ENCODE measurements at regions not wholly inside any gene's neighbourhood (a gene's known extent, or its start where the extent isn't known, plus 50 kb on each side); places are given as distances from the start of the nearest gene placed in this dataset.
"Not testable (repeated sequence)": the region's sequence is repeated elsewhere in the genome, so short reads cannot be mapped to it uniquely, and the experiment has no call there.

DNA sequence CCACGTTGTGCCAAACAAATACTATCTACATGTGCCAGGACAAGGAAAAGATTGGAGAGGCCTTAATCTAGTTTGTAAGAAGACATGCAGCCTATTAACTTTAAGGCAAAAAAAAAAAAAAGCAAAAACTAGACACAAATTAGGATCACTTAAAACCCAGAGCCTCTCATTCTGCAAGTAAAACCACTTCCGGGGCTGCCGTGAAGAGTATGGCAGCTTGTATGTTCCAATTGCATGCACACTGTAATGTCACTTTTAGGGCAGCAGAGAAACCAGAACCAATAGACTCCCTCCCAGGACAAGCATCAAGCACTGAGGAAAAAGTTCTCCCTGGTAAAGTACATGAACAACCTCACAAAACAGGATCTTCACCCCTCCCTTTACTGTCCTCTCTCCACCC is 70.6 kb downstream of the RSL24D1 start:
- peaks cover 3% of the 10 kb centered on the region for H3K36me3 Mint-ChIP-seq
- H3K4me3 Mint-ChIP-seq: no peak overlapping the region
- peaks cover under 1 to 5% (median 2%) of the 10 kb centered on the region in 3 donors for H3K9me3 Mint-ChIP-seq
- H3K4me1 Mint-ChIP-seq: no peaks in the 10 kb centered on the region
- H3K27ac Mint-ChIP-seq: no peak overlapping the region
- peaks cover 2% of the 10 kb centered on the region for H3K27me3 Mint-ChIP-seq

DNA sequence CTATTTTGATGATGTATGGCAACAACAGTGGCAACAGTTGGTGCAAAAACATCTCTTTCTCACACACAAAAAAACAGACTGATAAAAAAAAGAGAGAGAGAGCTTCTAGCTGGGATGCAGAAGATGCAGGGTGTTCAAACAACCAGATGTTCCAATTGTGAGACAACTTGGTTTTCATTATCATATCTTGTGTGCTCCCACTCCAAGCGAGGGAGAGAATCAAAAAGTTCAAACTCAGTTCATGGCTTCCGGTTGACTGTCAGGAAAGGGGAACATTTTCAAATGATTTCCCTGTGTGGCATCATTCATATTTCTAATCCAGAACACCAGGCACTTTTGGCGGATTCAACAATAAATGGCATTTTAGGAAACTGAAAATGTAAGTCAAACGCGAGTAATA is 72.1 kb downstream of the RSL24D1 start:
- peaks cover 3% of the 10 kb centered on the region for H3K36me3 Mint-ChIP-seq
- H3K4me3 Mint-ChIP-seq: no peak overlapping the region
- peaks cover 2% of the 10 kb centered on the region for H3K27me3 Mint-ChIP-seq
- H3K4me1 Mint-ChIP-seq: no peaks in the 10 kb centered on the region
- H3K27ac Mint-ChIP-seq: no peak overlapping the region
- no peaks in the 10 kb centered on the region for H3K9me3 Mint-ChIP-seq

DNA sequence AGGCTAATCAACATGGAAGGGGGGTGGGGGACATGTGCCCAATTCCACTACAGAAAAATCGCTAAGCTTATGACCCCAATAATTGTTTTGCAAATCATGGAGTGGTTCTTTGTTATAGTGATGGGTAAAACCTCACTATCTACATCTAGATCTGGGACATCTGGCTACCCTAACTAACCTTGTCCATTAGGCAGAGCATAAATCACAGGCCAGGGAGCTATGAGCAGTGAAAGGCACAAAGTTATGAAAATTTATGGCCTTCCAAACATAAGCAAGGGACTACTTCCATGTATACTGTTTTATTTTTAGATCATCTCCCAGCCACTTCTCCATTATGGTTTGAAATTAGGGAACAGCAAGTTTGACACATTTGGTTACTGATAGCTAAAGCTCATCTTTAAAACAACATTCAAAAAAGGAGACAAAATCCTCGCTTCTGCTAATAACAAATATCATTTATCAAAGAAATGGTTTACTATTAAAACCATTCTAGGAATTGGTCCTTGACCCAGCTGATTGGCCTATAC is 78.3 kb downstream of the RSL24D1 start:
- Mint-ChIP-seq H3K27me3 (peaks cover 2% of the 10 kb centered on the region), H3K36me3 (peaks cover 3% of the 10 kb centered on the region), H3K9me3 (peaks cover 0 to 5% (median 0%) of the 10 kb centered on the region in 3 donors), H3K4me3 (no peak overlapping the region), H3K4me1 (peaks cover 0 to 1% (median 0%) of the 10 kb centered on the region in 3 donors), H3K27ac (no peak overlapping the region)

DNA sequence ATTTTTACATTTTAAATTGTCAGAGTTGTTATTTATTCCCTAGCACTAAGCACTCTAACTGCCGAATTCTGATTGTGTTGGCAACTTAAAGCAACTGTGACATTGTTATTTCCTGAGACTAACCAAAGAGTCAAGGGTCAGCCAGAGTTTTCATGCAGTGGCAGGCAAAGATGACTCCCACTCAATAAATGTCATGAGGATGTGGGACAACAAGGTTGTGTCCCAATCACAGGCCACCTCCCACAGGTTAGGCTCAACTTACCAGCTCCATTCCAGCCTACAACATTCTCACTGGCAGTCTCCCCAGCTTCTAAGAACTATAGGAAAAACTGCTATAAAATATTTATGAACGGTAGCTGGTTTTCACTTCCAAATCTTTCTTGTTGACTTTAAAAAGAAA is 80.1 kb downstream of the RSL24D1 start:
- Mint-ChIP-seq H3K27me3 (no peaks in the 10 kb centered on the region), H3K36me3 (no peaks in the 10 kb centered on the region), H3K9me3 (peaks cover 0 to 5% (median 0%) of the 10 kb centered on the region in 3 donors), H3K4me3 (no peak overlapping the region), H3K27ac (no peak overlapping the region), H3K4me1 (peaks cover 0 to 1% (median 0%) of the 10 kb centered on the region in 3 donors)

- no peaks in the 10 kb centered on the region for H3K27me3 Mint-ChIP-seq
- peaks cover 0 to 1% (median 0%) of the 10 kb centered on the region in 3 donors for H3K4me1 Mint-ChIP-seq
- H3K9me3 Mint-ChIP-seq: peaks cover 0 to 5% (median 0%) of the 10 kb centered on the region in 3 donors
- no peak overlapping the region for H3K4me3 Mint-ChIP-seq
- H3K27ac Mint-ChIP-seq: no peak overlapping the region
- no peaks in the 10 kb centered on the region for H3K36me3 Mint-ChIP-seq
Measured at GRCh38 chr15:55113736-55114135, 83.0 kb downstream of the RSL24D1 start.

DNA sequence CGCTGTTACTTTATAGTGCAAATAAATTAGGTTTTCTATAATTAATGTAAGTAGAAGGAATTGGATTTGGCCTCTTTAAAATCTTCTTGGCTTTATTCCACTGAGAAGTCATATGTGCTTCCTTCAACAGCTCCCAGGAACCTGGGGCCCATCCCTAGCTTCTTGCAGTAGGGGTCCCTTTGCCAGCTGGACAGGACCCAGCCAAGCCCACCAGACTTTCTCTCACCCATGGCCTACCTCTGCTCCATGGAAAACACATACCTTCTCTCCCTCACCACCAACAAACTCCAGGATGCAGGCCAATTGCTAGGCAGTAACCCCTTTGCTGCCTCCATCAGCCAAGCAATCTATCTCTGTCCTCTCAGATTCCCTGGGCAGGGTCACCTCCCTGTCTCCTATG is 84.0 kb downstream of the RSL24D1 start:
- no peak overlapping the region for H3K27ac Mint-ChIP-seq

DNA sequence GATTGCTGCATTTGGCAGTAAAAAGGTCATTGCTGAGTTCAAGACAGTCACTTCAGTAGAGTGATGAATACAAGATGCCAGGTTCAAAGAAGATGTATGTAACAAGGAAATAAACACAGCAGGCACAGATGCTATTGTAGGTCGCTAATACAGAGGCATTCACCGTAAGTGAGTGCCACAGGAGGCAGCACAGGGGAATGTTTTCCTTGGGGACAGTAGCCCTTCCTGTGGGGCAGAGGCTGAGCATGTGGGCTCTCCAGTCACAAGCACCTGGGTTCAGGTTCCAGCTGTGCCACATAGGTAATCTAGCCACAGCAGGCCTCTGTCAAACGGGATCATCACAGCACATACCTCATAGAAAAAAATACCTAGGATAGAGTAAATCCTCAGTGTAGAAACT is 86.3 kb downstream of the RSL24D1 start:
- H3K36me3 Mint-ChIP-seq: peaks cover 1% of the 10 kb centered on the region
- no peak overlapping the region for H3K27ac Mint-ChIP-seq
- no peak overlapping the region for H3K4me3 Mint-ChIP-seq

More for the DNA sequence above, 84.0 kb downstream of the RSL24D1 start:
- Mint-ChIP-seq H3K4me1 (peaks cover 0 to 1% (median 0%) of the 10 kb centered on the region in 3 donors), H3K9me3 (peaks cover 0 to 5% (median 0%) of the 10 kb centered on the region in 3 donors), H3K36me3 (no peaks in the 10 kb centered on the region), H3K4me3 (no peak overlapping the region), H3K27me3 (no peaks in the 10 kb centered on the region)

GRCh38 chr15:55108858-55109518 is 87.8 kb downstream of the RSL24D1 start:
- H3K4me1 Mint-ChIP-seq: no peaks in the 10 kb centered on the region

More for the DNA sequence above, 86.3 kb downstream of the RSL24D1 start:
- Mint-ChIP-seq H3K4me1 (peaks cover 0 to 1% (median 0%) of the 10 kb centered on the region in 3 donors), H3K9me3 (no peaks in the 10 kb centered on the region), H3K27me3 (no peaks in the 10 kb centered on the region)

DNA sequence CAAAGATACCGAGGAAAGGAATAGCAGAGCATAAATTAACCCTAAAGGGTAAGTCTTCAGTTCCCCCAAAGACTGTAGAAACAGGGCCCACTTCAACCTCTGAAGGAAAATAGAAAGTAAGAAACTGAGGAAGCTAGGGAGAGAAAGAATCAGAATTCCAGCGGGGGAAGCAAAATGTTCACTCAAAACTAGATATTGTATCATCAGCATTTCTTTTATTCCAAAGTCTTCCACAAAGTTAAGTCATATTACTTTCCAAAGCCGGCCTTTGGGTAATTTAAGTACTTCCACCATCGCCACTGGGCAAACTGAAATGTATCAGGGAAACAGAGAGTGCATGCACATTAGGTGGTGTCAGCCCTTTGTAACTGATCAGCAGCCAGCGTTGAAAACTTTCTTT is 88.3 kb downstream of the RSL24D1 start:
- H3K9me3 Mint-ChIP-seq: no peaks in the 10 kb centered on the region

More at GRCh38 chr15:55108858-55109518, 87.8 kb downstream of the RSL24D1 start:
- H3K27ac Mint-ChIP-seq: no peak overlapping the region
- H3K9me3 Mint-ChIP-seq: no peaks in the 10 kb centered on the region
- H3K4me3 Mint-ChIP-seq: no peak overlapping the region
- no peaks in the 10 kb centered on the region for H3K27me3 Mint-ChIP-seq
- peaks cover 1% of the 10 kb centered on the region for H3K36me3 Mint-ChIP-seq

GRCh38 chr15:55106155-55106554 is 90.6 kb downstream of the RSL24D1 start:
- peaks cover 1% of the 10 kb centered on the region for H3K36me3 Mint-ChIP-seq
- no peak overlapping the region for H3K27ac Mint-ChIP-seq
- no peaks in the 10 kb centered on the region for H3K4me1 Mint-ChIP-seq
- no peak overlapping the region for H3K4me3 Mint-ChIP-seq
- H3K9me3 Mint-ChIP-seq: no peaks in the 10 kb centered on the region
- no peaks in the 10 kb centered on the region for H3K27me3 Mint-ChIP-seq

More for the DNA sequence above, 88.3 kb downstream of the RSL24D1 start:
- Mint-ChIP-seq H3K36me3 (peaks cover 1% of the 10 kb centered on the region), H3K4me1 (no peaks in the 10 kb centered on the region), H3K4me3 (no peak overlapping the region), H3K27ac (no peak overlapping the region), H3K27me3 (no peaks in the 10 kb centered on the region)

DNA sequence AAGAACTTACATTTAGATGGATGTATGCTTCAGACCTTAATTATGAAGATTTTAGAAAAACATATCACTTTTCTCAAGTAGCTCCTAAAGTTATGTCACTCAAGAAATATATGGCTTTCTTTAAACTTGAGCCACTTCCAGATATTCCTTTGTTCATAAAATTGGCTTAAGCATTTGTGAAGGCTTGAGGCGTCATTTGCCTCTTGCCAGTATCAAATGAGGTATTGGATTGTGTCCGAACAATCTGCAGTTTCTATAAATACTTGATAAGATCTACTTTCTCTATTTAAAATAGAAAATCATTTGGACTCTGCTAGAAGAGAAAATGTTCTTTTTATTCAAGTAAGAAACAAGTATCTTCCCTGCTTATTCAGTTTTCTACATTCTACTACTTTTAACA is 102.6 kb downstream of the RSL24D1 start:
- H3K4me3 Mint-ChIP-seq: no peak overlapping the region
- H3K36me3 Mint-ChIP-seq: no peaks in the 10 kb centered on the region
- no peak overlapping the region for H3K27ac Mint-ChIP-seq
- H3K27me3 Mint-ChIP-seq: no peaks in the 10 kb centered on the region
- H3K4me1 Mint-ChIP-seq: peaks cover 0 to 2% (median 0%) of the 10 kb centered on the region in 3 donors
- H3K9me3 Mint-ChIP-seq: peaks cover 0 to 2% (median 2%) of the 10 kb centered on the region in 3 donors

GRCh38 chr15:55088207-55088606 is 108.5 kb downstream of the RSL24D1 start:
- no peaks in the 10 kb centered on the region for H3K36me3 Mint-ChIP-seq
- H3K27me3 Mint-ChIP-seq: no peaks in the 10 kb centered on the region
- no peak overlapping the region for H3K4me3 Mint-ChIP-seq
- H3K4me1 Mint-ChIP-seq: no peaks in the 10 kb centered on the region
- H3K27ac Mint-ChIP-seq: no peak overlapping the region
- peaks cover 0 to 6% (median 2%) of the 10 kb centered on the region in 3 donors for H3K9me3 Mint-ChIP-seq

DNA sequence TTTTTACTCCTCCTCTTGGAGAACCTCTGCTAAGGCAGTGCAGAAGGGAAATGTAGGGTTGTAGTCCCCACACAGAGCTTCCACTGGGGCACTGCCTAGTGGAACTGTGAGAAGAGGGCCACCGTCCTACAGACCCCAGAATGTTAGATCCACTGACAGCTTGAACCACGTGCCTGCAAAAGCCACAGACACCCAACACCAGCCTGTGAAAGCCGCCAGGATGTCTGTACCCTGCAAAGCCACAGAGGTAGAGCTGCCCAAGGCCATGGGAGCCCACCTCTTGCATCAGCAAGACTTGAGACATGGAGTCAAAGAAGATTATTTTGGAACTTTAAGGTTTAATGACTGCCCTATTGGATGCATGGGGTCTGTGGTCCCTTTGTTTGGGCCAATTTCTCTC is 112.1 kb downstream of the RSL24D1 start:
- H3K9me3 Mint-ChIP-seq: peaks cover 0 to 6% (median 4%) of the 10 kb centered on the region in 3 donors
- peaks cover 1% of the 10 kb centered on the region for H3K27me3 Mint-ChIP-seq
- H3K36me3 Mint-ChIP-seq: no peaks in the 10 kb centered on the region
- no peaks in the 10 kb centered on the region for H3K4me1 Mint-ChIP-seq
- H3K4me3 Mint-ChIP-seq: no peak overlapping the region
- no peak overlapping the region for H3K27ac Mint-ChIP-seq

DNA sequence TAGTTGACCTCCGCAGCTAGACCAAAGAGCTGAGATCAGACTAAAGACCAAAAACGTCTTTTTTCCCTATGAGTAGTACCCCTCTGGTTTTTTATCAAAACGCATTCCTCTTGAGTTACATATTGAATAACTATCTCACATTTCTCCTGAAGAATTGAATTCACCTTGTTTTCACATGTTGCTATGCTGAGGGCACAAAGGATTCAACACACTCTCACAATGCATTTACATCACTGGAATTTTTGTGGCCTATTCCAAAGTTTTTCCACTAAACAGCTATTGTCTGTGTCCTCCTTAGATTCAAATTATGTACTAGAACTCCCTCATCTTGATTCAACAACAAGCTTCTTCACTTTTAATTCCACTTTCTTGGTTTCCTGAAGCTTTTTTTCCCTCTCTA is 112.5 kb downstream of the RSL24D1 start:
- H3K27ac Mint-ChIP-seq: no peak overlapping the region
- peaks cover 1% of the 10 kb centered on the region for H3K27me3 Mint-ChIP-seq
- no peaks in the 10 kb centered on the region for H3K36me3 Mint-ChIP-seq
- H3K9me3 Mint-ChIP-seq: peaks cover 0 to 6% (median 4%) of the 10 kb centered on the region in 3 donors
- no peaks in the 10 kb centered on the region for H3K4me1 Mint-ChIP-seq
- no peak overlapping the region for H3K4me3 Mint-ChIP-seq

DNA sequence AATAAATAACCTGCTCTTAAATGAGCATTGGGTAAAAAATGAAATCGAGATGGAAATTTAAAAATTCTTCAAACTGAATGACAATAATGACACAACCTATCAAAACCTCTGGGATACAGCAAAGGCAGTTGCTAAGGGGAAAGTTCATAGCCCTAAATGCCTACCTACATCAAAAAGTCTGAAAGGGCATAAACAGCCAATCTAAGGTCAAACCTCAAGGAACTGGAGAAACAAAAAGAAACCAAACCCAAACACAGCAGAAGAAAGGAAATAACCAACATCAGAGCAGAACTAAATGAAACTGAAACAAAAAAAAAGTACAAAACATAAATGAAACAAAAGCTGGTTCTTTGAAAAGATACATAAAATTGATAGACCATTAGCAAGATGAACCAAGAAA is 119.7 kb downstream of the RSL24D1 start:
- H3K27me3 Mint-ChIP-seq, H3K4me3 Mint-ChIP-seq, H3K36me3 Mint-ChIP-seq, H3K27ac Mint-ChIP-seq, H3K4me1 Mint-ChIP-seq: not testable (repeated sequence)
- H3K9me3 Mint-ChIP-seq: peaks cover 0 to 18% (median 9%) of the 10 kb centered on the region in 3 donors

- Mint-ChIP-seq H3K27ac (no peak overlapping the region), H3K9me3 (peaks cover 0 to 18% (median 9%) of the 10 kb centered on the region in 3 donors), H3K4me3 (no peak overlapping the region), H3K27me3 (no peaks in the 10 kb centered on the region), H3K36me3 (no peaks in the 10 kb centered on the region), H3K4me1 (peaks cover 0 to 7% (median 3%) of the 10 kb centered on the region in 3 donors)
Measured at GRCh38 chr15:55074431-55074830, 122.3 kb downstream of the RSL24D1 start.
